Upper lobe of left lung (tissue), 6 donors: ENCODE measurements at regions not wholly inside any gene's neighbourhood (a gene's known extent, or its start where the extent isn't known, plus 50 kb on each side); places are given as distances from the start of the nearest gene placed in this dataset.

Source experiments
- ATAC-seq, 2 donors: fragments of 200-7000 bp; cut with Tn5 transposase; one replicate each; pipeline ENCODE4 v1.9.1; 2022; ENCODE audit warnings: mild to moderate bottlenecking in 2 of 2, moderate library complexity in 2 of 2; ENCODE audit not compliant: low FRiP score in 2 of 2
- DNase-seq, 2 donors: peaks; one replicate each; pipeline ENCODE4 v3.0.0-alpha.2; 2019 to 2020
- H3K27ac ChIP-seq, 4 donors: fragments of 200-600 bp; sonication (generic); one replicate each; pipeline ENCODE4 v1.5.1; 2016 to 2019
- H3K27me3 ChIP-seq, 4 donors: fragments of 200-600 bp; sonication (generic); one replicate each; pipeline ENCODE4 v1.5.1; 2017 to 2019
- H3K36me3 ChIP-seq, 4 donors: fragments of 200-600 bp; sonication (generic); one replicate each; pipeline ENCODE4 v1.5.1; 2016 to 2019
- H3K4me1 ChIP-seq, 4 donors: fragments of 200-600 bp; sonication (generic); one replicate each; pipeline ENCODE4 v1.5.1; 2018 to 2019
- H3K4me3 ChIP-seq, 4 donors: fragments of 200-600 bp; sonication (generic); one replicate each; pipeline ENCODE4 v1.5.1; 2017 to 2019; ENCODE audit warnings: mild to moderate bottlenecking in 2 of 4, moderate library complexity in 1 of 4
- H3K9me3 ChIP-seq, 4 donors: fragments of 200-600 bp; sonication (generic); one replicate each; pipeline ENCODE4 v1.5.1; 2018 to 2019
- EP300 ChIP-seq, 4 donors: sonication (generic); formaldehyde crosslinking; IDR thresholded peaks; one replicate each; pipeline ENCODE4 v1.5.1; 2017; ENCODE audit warnings: antibody characterized with exemption in 4 of 4, control low read depth in 2 of 4
- POLR2A ChIP-seq, 4 donors: fragments of 450-650 bp; IDR thresholded peaks; one replicate each; pipeline ENCODE4 v1.5.1; 2016 to 2017; ENCODE audit warnings: antibody characterized with exemption in 4 of 4, mild to moderate bottlenecking in 2 of 4
- POLR2AphosphoS5 ChIP-seq, 2 donors: sonication (generic); formaldehyde crosslinking; IDR thresholded peaks; one replicate each; pipeline ENCODE4 v1.5.1; 2017; ENCODE audit warnings: antibody characterized with exemption in 2 of 2
- WGBS, 2 donors: methylation state at CpG; one replicate each; pipeline ENCODE4 v1.1.5; 2017 to 2018; 5-methylcytosine and 5-hydroxymethylcytosine counted together
- TF ChIP-seq, protein P1 (sequence below), 6 experiments: fragments of 450-650 bp in 4 of 6; fragments of 200-600 bp in 2 of 6; sonication (generic) in 2 of 6; IDR thresholded peaks; one replicate each; pipeline ENCODE4 v1.5.1; 2016 to 2019; ENCODE audit warnings: antibody characterized with exemption in 6 of 6
- donor health status: DM: no; HTN: no; CAD: no; lungs with moderate emphysema.
- donor health status: DM: no; HTN: yes; CAD: no; lungs with severe emphysema.

DNA sequence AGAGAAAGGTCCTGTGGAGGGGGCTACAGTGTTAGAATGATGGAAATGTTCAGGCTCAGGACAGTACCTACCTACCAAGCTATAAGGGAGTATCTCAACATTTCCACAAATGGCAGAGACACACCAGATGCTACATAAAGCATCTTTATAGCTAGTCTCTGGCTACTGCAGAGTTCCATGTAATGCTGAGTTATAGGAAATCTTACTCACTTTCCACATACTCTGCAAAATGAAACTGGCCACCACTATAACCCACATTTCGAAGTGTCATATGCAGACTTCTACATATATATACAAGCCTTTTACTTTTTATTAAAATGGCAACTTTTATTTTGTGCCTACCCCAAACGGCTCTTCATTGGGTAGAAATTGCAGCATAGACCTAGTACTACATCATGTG, 85.5 kb downstream of the FAS start:
- ATAC-seq (no peak), DNase-seq (no peak)
- Histone ChIP-seq H3K9me3 (no peaks in the 10 kb centered on the region), H3K4me3 (no peak overlapping the region), H3K4me1 (peaks cover 0 to 14% (median 0%) of the 10 kb centered on the region in 4 donors), H3K27ac (no peak overlapping the region), H3K36me3 (no peaks in the 10 kb centered on the region), H3K27me3 (no peaks in the 10 kb centered on the region)
- 88 to 92% methylated on average over 2 of the region's 2 CpGs for WGBS, 2 donors
- TF ChIP-seq, protein P1, sequence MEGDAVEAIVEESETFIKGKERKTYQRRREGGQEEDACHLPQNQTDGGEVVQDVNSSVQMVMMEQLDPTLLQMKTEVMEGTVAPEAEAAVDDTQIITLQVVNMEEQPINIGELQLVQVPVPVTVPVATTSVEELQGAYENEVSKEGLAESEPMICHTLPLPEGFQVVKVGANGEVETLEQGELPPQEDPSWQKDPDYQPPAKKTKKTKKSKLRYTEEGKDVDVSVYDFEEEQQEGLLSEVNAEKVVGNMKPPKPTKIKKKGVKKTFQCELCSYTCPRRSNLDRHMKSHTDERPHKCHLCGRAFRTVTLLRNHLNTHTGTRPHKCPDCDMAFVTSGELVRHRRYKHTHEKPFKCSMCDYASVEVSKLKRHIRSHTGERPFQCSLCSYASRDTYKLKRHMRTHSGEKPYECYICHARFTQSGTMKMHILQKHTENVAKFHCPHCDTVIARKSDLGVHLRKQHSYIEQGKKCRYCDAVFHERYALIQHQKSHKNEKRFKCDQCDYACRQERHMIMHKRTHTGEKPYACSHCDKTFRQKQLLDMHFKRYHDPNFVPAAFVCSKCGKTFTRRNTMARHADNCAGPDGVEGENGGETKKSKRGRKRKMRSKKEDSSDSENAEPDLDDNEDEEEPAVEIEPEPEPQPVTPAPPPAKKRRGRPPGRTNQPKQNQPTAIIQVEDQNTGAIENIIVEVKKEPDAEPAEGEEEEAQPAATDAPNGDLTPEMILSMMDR (IDR thresholded peaks at IDR 0.05), result no peak
- TF ChIP-seq EP300 (IDR thresholded peaks at IDR 0.05) (no peak), POLR2A (IDR thresholded peaks at IDR 0.05) (no peak), POLR2AphosphoS5 (IDR thresholded peaks at IDR 0.05) (no peak)

DNA sequence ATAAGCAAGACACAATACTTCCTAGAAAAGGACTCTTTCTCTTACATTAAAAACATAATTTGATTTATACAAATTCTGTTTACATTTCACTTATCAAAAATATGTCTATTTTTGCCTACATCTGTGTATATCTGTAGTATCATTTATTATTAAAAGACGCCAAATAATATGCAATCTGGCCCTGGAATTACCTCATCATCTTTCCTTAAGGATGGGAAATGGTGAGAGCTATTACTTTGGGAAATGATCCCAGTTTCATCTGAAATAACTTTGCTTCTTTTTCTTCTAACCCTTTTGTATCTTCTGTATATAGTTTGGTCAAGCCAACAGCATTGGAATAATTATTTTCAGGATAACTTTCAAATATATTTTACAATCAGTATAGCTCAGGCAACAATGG, 85.0 kb downstream of the FAS start:
- 100% methylated on average over 1 of the region's 1 CpG for WGBS, 2 donors
- TF ChIP-seq EP300 (IDR thresholded peaks at IDR 0.05) (no peak), POLR2AphosphoS5 (IDR thresholded peaks at IDR 0.05) (no peak), POLR2A (IDR thresholded peaks at IDR 0.05) (no peak)
- TF ChIP-seq, protein P1 (IDR thresholded peaks at IDR 0.05), result no peak
- DNase-seq (no peak), ATAC-seq (no peak)
- H3K4me1 ChIP-seq, result peaks cover 0 to 13% (median 0%) of the 10 kb centered on the region in 4 donors
- no peaks in the 10 kb centered on the region for H3K36me3 ChIP-seq
- no peaks in the 10 kb centered on the region for H3K9me3 ChIP-seq
- no peak overlapping the region for H3K4me3 ChIP-seq
- H3K27me3 ChIP-seq, result no peaks in the 10 kb centered on the region
- no peak overlapping the region for H3K27ac ChIP-seq

DNA sequence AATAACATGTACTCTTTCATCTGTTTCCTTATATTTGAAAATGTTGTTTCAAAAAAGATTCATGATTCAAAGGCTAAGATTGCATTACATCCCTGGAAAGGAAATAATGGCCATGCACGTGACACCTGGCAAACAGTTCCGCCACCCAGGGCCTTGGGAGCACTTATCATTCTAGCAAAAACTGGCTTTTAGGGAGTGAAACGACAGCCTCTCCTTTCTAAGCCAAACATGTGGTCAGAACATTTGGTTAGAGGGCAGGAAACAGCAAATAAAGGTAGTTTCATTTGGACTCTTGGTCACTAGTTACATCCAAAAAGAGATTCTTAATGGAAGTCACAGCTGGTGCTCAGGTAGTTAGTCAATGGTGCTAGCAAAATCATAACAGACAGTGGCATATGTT, 83.5 kb downstream of the FAS start:
- Histone ChIP-seq H3K36me3 (no peaks in the 10 kb centered on the region), H3K4me3 (no peak overlapping the region), H3K27me3 (no peaks in the 10 kb centered on the region), H3K9me3 (no peaks in the 10 kb centered on the region), H3K4me1 (peaks cover 0 to 2% (median 0%) of the 10 kb centered on the region in 4 donors), H3K27ac (no peak overlapping the region)
- DNase-seq, result no peak
- peak; percentile 32 to 46 for ATAC-seq
- 59 to 61% methylated on average over 3 of the region's 3 CpGs for WGBS, 2 donors
- TF ChIP-seq POLR2A (IDR thresholded peaks at IDR 0.05) (no peak), EP300 (IDR thresholded peaks at IDR 0.05) (no peak), POLR2AphosphoS5 (IDR thresholded peaks at IDR 0.05) (no peak)
- TF ChIP-seq, protein P1 (IDR thresholded peaks at IDR 0.05), result no peak

DNA sequence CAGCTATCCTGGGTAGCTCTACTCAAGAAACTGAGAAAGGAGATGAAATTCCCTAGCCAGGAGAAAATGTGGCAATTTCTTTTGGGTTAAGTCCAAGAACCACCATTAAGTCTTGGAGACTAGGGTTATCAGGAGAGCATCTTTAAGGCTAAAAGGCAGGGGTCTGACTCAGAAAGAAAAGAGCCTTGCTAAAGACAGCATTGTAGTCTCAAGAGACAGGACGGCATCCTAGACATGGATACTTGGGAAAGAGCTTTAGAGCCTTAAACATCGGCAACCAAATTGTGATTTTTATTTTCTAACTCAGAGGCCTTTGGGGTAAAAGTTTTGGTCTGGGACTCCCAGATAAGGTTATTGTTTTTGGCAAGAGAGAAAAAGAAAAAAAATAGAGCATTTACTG, 83.1 kb downstream of the FAS start:
- peak in 1 of 2 donors; percentile 26 for ATAC-seq
- Histone ChIP-seq H3K27me3 (no peaks in the 10 kb centered on the region), H3K9me3 (no peaks in the 10 kb centered on the region), H3K27ac (no peak overlapping the region), H3K4me3 (no peak overlapping the region), H3K4me1 (no peaks in the 10 kb centered on the region), H3K36me3 (no peaks in the 10 kb centered on the region)
- 84% methylated on average over 2 of the region's 2 CpGs for WGBS, 2 donors
- DNase-seq, result no peak
- TF ChIP-seq POLR2AphosphoS5 (IDR thresholded peaks at IDR 0.05) (no peak), POLR2A (IDR thresholded peaks at IDR 0.05) (no peak), EP300 (IDR thresholded peaks at IDR 0.05) (no peak)
- TF ChIP-seq, protein P1 (IDR thresholded peaks at IDR 0.05), result no peak

DNA sequence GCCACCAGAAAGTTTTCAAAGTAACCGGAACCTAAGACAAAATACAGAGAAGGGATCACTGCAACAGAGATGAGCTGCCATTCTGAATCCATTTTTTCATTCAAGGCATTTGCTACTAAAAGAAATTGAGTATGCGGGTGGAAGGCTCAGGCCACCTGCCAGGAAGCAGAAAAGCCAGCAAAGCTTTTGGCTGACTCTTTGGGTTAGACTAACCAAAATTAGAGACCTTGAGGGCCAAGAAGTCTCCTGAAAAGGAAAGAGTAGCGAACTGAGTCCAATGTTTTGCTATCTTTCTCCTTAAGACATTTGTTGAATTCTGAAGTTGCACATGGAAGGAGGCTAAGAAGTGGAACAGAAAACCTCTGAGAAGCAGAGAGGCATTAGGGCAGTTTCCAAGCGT, 79.0 kb downstream of the FAS start:
- ATAC-seq (no peak), DNase-seq (no peak)
- no peaks in the 10 kb centered on the region for H3K36me3 ChIP-seq
- WGBS, 2 donors, result 85 to 91% methylated on average over 4 of the region's 4 CpGs
- H3K9me3 ChIP-seq, result no peaks in the 10 kb centered on the region
- no peaks in the 10 kb centered on the region for H3K4me1 ChIP-seq
- no peak overlapping the region for H3K4me3 ChIP-seq
- no peak for TF ChIP-seq POLR2A (IDR thresholded peaks at IDR 0.05)
- TF ChIP-seq, protein P1 (IDR thresholded peaks at IDR 0.05), result no peak
- no peak for TF ChIP-seq EP300 (IDR thresholded peaks at IDR 0.05)
- TF ChIP-seq POLR2AphosphoS5 (IDR thresholded peaks at IDR 0.05), result no peak
- H3K27me3 ChIP-seq, result no peaks in the 10 kb centered on the region
- H3K27ac ChIP-seq, result peak overlapping the region in 1 of 4 donors; percentile 7
